HG02571 (cell line): ENCODE measurements at regions not wholly inside any gene's neighbourhood (a gene's known extent, or its start where the extent isn't known, plus 50 kb on each side); places are given as distances from the start of the nearest gene placed in this dataset.
"Not testable (repeated sequence)": the region's sequence is repeated elsewhere in the genome, so short reads cannot be mapped to it uniquely, and the experiment has no call there.

Experiments used
- ATAC-seq: cut with Tn5 transposase; IDR thresholded peaks from one replicate; pipeline ENCODE4 v1.9.1; 2021; ENCODE audit warnings: mild to moderate bottlenecking, moderate library complexity; ENCODE audit not compliant: unreplicated experiment

GRCh38 chr1:59185163-59185860, 111.6 kb upstream of the FGGY start:
- ATAC-seq: no peak

GRCh38 chr1:59186656-59187055, 110.2 kb upstream of the FGGY start:
- no peak for ATAC-seq

GRCh38 chr1:59188413-59189213, 108.3 kb upstream of the FGGY start:
- ATAC-seq: no peak

GRCh38 chr1:59193443-59194093, 103.3 kb upstream of the FGGY start:
- no peak for ATAC-seq

GRCh38 chr1:59194621-59195020, 102.3 kb upstream of the FGGY start:
- ATAC-seq: no peak

GRCh38 chr1:59195151-59195550, 101.7 kb upstream of the FGGY start:
- ATAC-seq: no peak

GRCh38 chr1:59198564-59198963, 98.3 kb upstream of the FGGY start:
- ATAC-seq: no peak

GRCh38 chr1:59199147-59199546, 97.7 kb upstream of the FGGY start:
- no peak for ATAC-seq

- ATAC-seq: no peak
Observed at GRCh38 chr1:59199719-59200376, 97.0 kb upstream of the FGGY start.

GRCh38 chr1:59201341-59201740, 95.6 kb upstream of the FGGY start:
- no peak for ATAC-seq

- no peak for ATAC-seq
Observed at GRCh38 chr1:59202455-59202854, 94.4 kb upstream of the FGGY start.

GRCh38 chr1:59204001-59204400, 92.9 kb upstream of the FGGY start:
- no peak for ATAC-seq

GRCh38 chr1:59206616-59207015, 90.3 kb upstream of the FGGY start:
- not testable (repeated sequence) for ATAC-seq

GRCh38 chr1:59210430-59210829, 86.5 kb upstream of the FGGY start:
- not testable (repeated sequence) for ATAC-seq

GRCh38 chr1:59212706-59213105, 84.2 kb upstream of the FGGY start:
- no peak for ATAC-seq

GRCh38 chr1:59214248-59215208, 82.4 kb upstream of the FGGY start:
- no peak for ATAC-seq

GRCh38 chr1:59215766-59216291, 81.1 kb upstream of the FGGY start:
- no peak for ATAC-seq

- not testable (repeated sequence) for ATAC-seq
Observed at GRCh38 chr1:59217439-59217838, 79.5 kb upstream of the FGGY start.

- no peak for ATAC-seq
Observed at GRCh38 chr1:59218521-59219236, 78.2 kb upstream of the FGGY start.
